DND-41 (cell line): ENCODE measurements at regions not wholly inside any gene's neighbourhood (a gene's known extent, or its start where the extent isn't known, plus 50 kb on each side); places are given as distances from the start of the nearest gene placed in this dataset.
A peak's percentile ranks its signal among the peaks of the same experiment; 100 is the strongest.

Experiments used
- ATAC-seq: fragments of 200-7000 bp; cut with Tn5 transposase; 3 replicates; pipeline ENCODE4 v1.9.1; 2021; ENCODE audit warnings: low read depth; ENCODE audit not compliant: insufficient read depth
- DNase-seq: peaks from one replicate; pipeline ENCODE4 v3.0.0-alpha.2; 2020
- H2AFZ ChIP-seq: 2 replicates; pipeline ENCODE4 v1.6.0; 2012; ENCODE audit warnings: low read depth, low read length
- H3K27ac ChIP-seq: 2 replicates; pipeline ENCODE4 v1.5.1; 2012; ENCODE audit warnings: low read length, inconsistent platforms
- H3K27me3 ChIP-seq: fragments of 200-600 bp; sonication (generic); 2 replicates; pipeline ENCODE4 v1.6.0; 2012; ENCODE audit warnings: low read length, mild to moderate bottlenecking, inconsistent platforms; ENCODE audit not compliant: insufficient read depth, poor library complexity
- H3K36me3 ChIP-seq: 2 replicates; pipeline ENCODE4 v1.5.1; 2012; ENCODE audit warnings: low read length, inconsistent platforms; ENCODE audit not compliant: insufficient read depth
- H3K4me1 ChIP-seq: 2 replicates; pipeline ENCODE4 v1.5.1; 2012; ENCODE audit warnings: mild to moderate bottlenecking, low read length; ENCODE audit not compliant: insufficient read depth
- H3K4me2 ChIP-seq: 2 replicates; pipeline ENCODE4 v1.6.0; 2012; ENCODE audit warnings: mild to moderate bottlenecking, moderate library complexity, low read length, inconsistent platforms; ENCODE audit not compliant: insufficient read depth
- H3K4me3 ChIP-seq, 2 experiments: fragments of 200-600 bp in 1 of 2; shearing (Covaris generic) in 1 of 2; 2 replicates each; pipeline ENCODE4 v1.5.1; 2012 to 2016; ENCODE audit warnings: inconsistent platforms in 2 of 2, low read length in 2 of 2, mild to moderate bottlenecking in 2 of 2, low read depth in 1 of 2, moderate library complexity in 1 of 2
- H3K79me2 ChIP-seq: 2 replicates; pipeline ENCODE4 v1.6.0; 2012; ENCODE audit warnings: low read length, inconsistent platforms; ENCODE audit not compliant: insufficient read depth
- H3K9ac ChIP-seq: 2 replicates; pipeline ENCODE4 v1.6.0; 2012; ENCODE audit warnings: low read depth, mild to moderate bottlenecking, inconsistent platforms, low read length, moderate library complexity
- H3K9me3 ChIP-seq: 2 replicates; pipeline ENCODE4 v1.5.1; 2012; ENCODE audit warnings: low read length, moderate library complexity, mild to moderate bottlenecking, inconsistent platforms; ENCODE audit not compliant: insufficient read depth, severe bottlenecking
- H4K20me1 ChIP-seq: 2 replicates; pipeline ENCODE4 v1.6.0; 2012; ENCODE audit warnings: low read length; ENCODE audit not compliant: insufficient read depth
- CTCF ChIP-seq: IDR thresholded peaks from 2 replicates; pipeline ENCODE4 v1.5.1; 2012; ENCODE audit warnings: borderline replicate concordance, low read length, moderate library complexity, mild to moderate bottlenecking; ENCODE audit not compliant: poor library complexity, severe bottlenecking; ENCODE audit errors: extremely low read depth
- EZH2 ChIP-seq: IDR thresholded peaks from 3 replicates; pipeline ENCODE4 v1.6.1; 2012; ENCODE audit warnings: borderline replicate concordance, low read depth, mild to moderate bottlenecking, moderate library complexity, low read length, inconsistent platforms; ENCODE audit not compliant: severe bottlenecking

GRCh38 chr21:22288885-22289499 lies 1290.8 kb downstream of the NCAM2 start:
- Histone ChIP-seq H3K27ac (no peak overlapping the region), H3K4me3 (no peak overlapping the region), H3K27me3 (no peaks in the 10 kb centered on the region), H4K20me1 (no peaks in the 10 kb centered on the region), H3K9ac (no peak overlapping the region), H2AFZ (no peak overlapping the region), H3K36me3 (no peaks in the 10 kb centered on the region), H3K79me2 (no peaks in the 10 kb centered on the region), H3K9me3 (peaks cover 8% of the 10 kb centered on the region), H3K4me2 (no peak overlapping the region), H3K4me1 (no peaks in the 10 kb centered on the region)
- no peak for ATAC-seq
- DNase-seq: no peak
- TF ChIP-seq CTCF (no peak), EZH2 (no peak)

- no peaks in the 10 kb centered on the region for H3K27me3 ChIP-seq
- H3K9me3 ChIP-seq: peaks cover 8% of the 10 kb centered on the region
- ATAC-seq: no peak
- DNase-seq: no peak
- no peaks in the 10 kb centered on the region for H3K79me2 ChIP-seq
- no peaks in the 10 kb centered on the region for H3K36me3 ChIP-seq
- no peak overlapping the region for H3K4me2 ChIP-seq
- no peak overlapping the region for H3K9ac ChIP-seq
- H3K4me1 ChIP-seq: peaks cover 5% of the 10 kb centered on the region
- no peak overlapping the region for H2AFZ ChIP-seq
- TF ChIP-seq EZH2 (no peak), CTCF (no peak)
- H4K20me1 ChIP-seq: no peaks in the 10 kb centered on the region
- no peak overlapping the region for H3K4me3 ChIP-seq
- no peak overlapping the region for H3K27ac ChIP-seq
These were observed 1293.9 kb downstream of the NCAM2 start for GRCh38 chr21:22292144-22292543.

- no peaks in the 10 kb centered on the region for H3K79me2 ChIP-seq
- no peak overlapping the region for H3K4me3 ChIP-seq
- H3K27ac ChIP-seq: peak overlapping the region; percentile 47
- no peaks in the 10 kb centered on the region for H3K36me3 ChIP-seq
- no peaks in the 10 kb centered on the region for H3K27me3 ChIP-seq
- 0 out of 2 replicates have a peak overlapping the region, but pooled peaks have one; percentile 53 for H2AFZ ChIP-seq
- H3K4me1 ChIP-seq: peaks cover 16% of the 10 kb centered on the region
- H3K9me3 ChIP-seq: peaks cover 6% of the 10 kb centered on the region
- H4K20me1 ChIP-seq: no peaks in the 10 kb centered on the region
- no peak for TF ChIP-seq EZH2
- TF ChIP-seq CTCF: no peak
- no peak overlapping the region for H3K4me2 ChIP-seq
- no peak overlapping the region for H3K9ac ChIP-seq
- ATAC-seq: peak; percentile 57; the same call in 1 of the 3 replicates
- DNase-seq: no peak
These were observed 1299.4 kb downstream of the NCAM2 start for GRCh38 chr21:22297575-22297974.
